Right lobe of liver (tissue), 4 donors: ENCODE measurements at regions not wholly inside any gene's neighbourhood (a gene's known extent, or its start where the extent isn't known, plus 50 kb on each side); places are given as distances from the start of the nearest gene placed in this dataset.

Experiments
- POLR2A ChIP-seq: fragments of 450-650 bp; IDR thresholded peaks from one replicate; pipeline ENCODE4 v1.6.1; 2017; ENCODE audit warnings: antibody characterized with exemption, mild to moderate bottlenecking
- TF ChIP-seq, protein P1 (sequence below), 4 donors: fragments of 200-600 bp in 3 of 4; fragments of 450-650 bp in 1 of 4; IDR thresholded peaks; one replicate each; pipeline versions ENCODE4 v1.5.1 to v1.8.0; 2016 to 2022; ENCODE audit warnings: antibody characterized with exemption in 4 of 4, mild to moderate bottlenecking in 2 of 4
- donor health status: DM: no; HTN: no; CAD: no.
- donor health status: DM: no; HTN: no; CAD: no.
- donor health status: DM: no; HTN: yes; CAD: no.

DNA sequence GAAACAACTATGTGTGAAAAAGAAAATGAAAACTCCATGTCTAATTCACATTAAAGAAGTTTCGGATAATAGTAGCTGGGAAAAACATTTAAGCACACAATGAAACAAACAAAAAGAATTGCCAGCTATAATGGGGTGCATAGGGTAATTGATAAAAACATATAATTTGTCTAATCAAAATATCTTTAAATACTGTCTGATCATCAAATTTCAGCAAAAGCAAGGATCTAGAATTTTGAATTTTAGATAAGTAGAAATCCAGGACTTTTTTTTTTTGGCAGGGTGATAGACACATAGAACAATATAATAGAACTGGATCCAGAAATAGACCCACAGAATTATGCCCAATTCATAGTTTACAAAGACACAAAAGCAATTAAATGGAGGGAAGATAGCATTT lies 585.0 kb downstream of the TAF11L14 start:
- TF ChIP-seq, protein P1, sequence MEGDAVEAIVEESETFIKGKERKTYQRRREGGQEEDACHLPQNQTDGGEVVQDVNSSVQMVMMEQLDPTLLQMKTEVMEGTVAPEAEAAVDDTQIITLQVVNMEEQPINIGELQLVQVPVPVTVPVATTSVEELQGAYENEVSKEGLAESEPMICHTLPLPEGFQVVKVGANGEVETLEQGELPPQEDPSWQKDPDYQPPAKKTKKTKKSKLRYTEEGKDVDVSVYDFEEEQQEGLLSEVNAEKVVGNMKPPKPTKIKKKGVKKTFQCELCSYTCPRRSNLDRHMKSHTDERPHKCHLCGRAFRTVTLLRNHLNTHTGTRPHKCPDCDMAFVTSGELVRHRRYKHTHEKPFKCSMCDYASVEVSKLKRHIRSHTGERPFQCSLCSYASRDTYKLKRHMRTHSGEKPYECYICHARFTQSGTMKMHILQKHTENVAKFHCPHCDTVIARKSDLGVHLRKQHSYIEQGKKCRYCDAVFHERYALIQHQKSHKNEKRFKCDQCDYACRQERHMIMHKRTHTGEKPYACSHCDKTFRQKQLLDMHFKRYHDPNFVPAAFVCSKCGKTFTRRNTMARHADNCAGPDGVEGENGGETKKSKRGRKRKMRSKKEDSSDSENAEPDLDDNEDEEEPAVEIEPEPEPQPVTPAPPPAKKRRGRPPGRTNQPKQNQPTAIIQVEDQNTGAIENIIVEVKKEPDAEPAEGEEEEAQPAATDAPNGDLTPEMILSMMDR (IDR thresholded peaks at IDR 0.05), result no peak
- no peak for TF ChIP-seq POLR2A
